ENCODE measurements at regions not wholly inside any gene's neighbourhood (a gene's known extent, or its start where the extent isn't known, plus 50 kb on each side); places are given as distances from the start of the nearest gene placed in this dataset.

- H3K27ac Mint-ChIP-seq, result peak overlapping the region; percentile 98
- CTCF ChIA-PET, result interaction anchor here (0.6 to 3.3 kb wide), 3 partner anchors 10 to 57 kb away, joined by 5 to 21 read pairs (median 6); no protein-coding TSS in a partner anchor
- POLR2A ChIA-PET, result interaction anchor here (0.7 to 7.8 kb wide), 10 partner anchors 12 to 65 kb away, joined by 3 to 63 read pairs (median 4); no protein-coding TSS in a partner anchor
- no peaks in the 10 kb centered on the region for H3K9me3 Mint-ChIP-seq
- H3K4me1 Mint-ChIP-seq, result peaks cover 60% of the 10 kb centered on the region
- H3K36me3 Mint-ChIP-seq (ENCODE audit: low read depth), result peaks cover 2% of the 10 kb centered on the region
- H3K4me3 Mint-ChIP-seq, result peak overlapping the region; percentile 22
- DNase-seq, result no peak
- no peaks in the 10 kb centered on the region for H3K27me3 Mint-ChIP-seq
Observed at GRCh38 chr2:43159797-43160196, 66.6 kb downstream of the ZFP36L2 start.

- H3K9me3 Mint-ChIP-seq, result no peaks in the 10 kb centered on the region
- peak; percentile 77 for DNase-seq
- peaks cover 2% of the 10 kb centered on the region for H3K36me3 Mint-ChIP-seq (ENCODE audit: low read depth)
- H3K4me3 Mint-ChIP-seq, result peak overlapping the region; percentile 71
- peak overlapping the region; percentile 98 for H3K27ac Mint-ChIP-seq
- H3K27me3 Mint-ChIP-seq, result no peaks in the 10 kb centered on the region
- H3K4me1 Mint-ChIP-seq, result peaks cover 61% of the 10 kb centered on the region
- ChIA-PET POLR2A (interaction anchor here (0.6 to 7.8 kb wide), 11 partner anchors 9 to 69 kb away, joined by 3 to 63 read pairs (median 6); partner anchors contain the start of gene ZFP36L2), CTCF (interaction anchor here (0.8 to 1.0 kb wide), 2 partner anchors 10 to 12 kb away, joined by 3 to 4 read pairs; no protein-coding TSS in a partner anchor)
Observed at GRCh38 chr2:43158259-43158880, 68.0 kb downstream of the ZFP36L2 start.

GRCh38 chr2:43157506-43158246, 68.7 kb downstream of the ZFP36L2 start:
- Mint-ChIP-seq H3K27ac (peak overlapping the region; percentile 98), H3K4me3 (peak overlapping the region; percentile 71), H3K36me3 (ENCODE audit: low read depth) (peaks cover 2% of the 10 kb centered on the region), H3K4me1 (peaks cover 63% of the 10 kb centered on the region), H3K27me3 (no peaks in the 10 kb centered on the region), H3K9me3 (no peaks in the 10 kb centered on the region)
- ChIA-PET CTCF (interaction anchor here (0.8 to 1.0 kb wide), 2 partner anchors 11 to 12 kb away, joined by 3 to 4 read pairs; no protein-coding TSS in a partner anchor), POLR2A (interaction anchor here (0.6 to 7.8 kb wide), 11 partner anchors 8 to 69 kb away, joined by 3 to 63 read pairs (median 6); partner anchors contain the start of gene ZFP36L2)
- no peak for DNase-seq

- POLR2A ChIA-PET, result interaction anchor here (2.5 to 7.8 kb wide), 2 partner anchors 16 to 23 kb away, joined by 16 to 63 read pairs; no protein-coding TSS in a partner anchor
- CTCF ChIA-PET, result no interaction called here
- H3K27ac Mint-ChIP-seq, result no peak overlapping the region
- H3K9me3 Mint-ChIP-seq, result no peaks in the 10 kb centered on the region
- H3K27me3 Mint-ChIP-seq, result no peaks in the 10 kb centered on the region
- H3K4me1 Mint-ChIP-seq, result peaks cover 60% of the 10 kb centered on the region
- no peak overlapping the region for H3K4me3 Mint-ChIP-seq
- DNase-seq, result no peak
- peaks cover 2% of the 10 kb centered on the region for H3K36me3 Mint-ChIP-seq (ENCODE audit: low read depth)
Observed at GRCh38 chr2:43155851-43156411, 70.5 kb downstream of the ZFP36L2 start.

- Mint-ChIP-seq H3K4me3 (no peak overlapping the region), H3K4me1 (peaks cover 57% of the 10 kb centered on the region), H3K36me3 (ENCODE audit: low read depth) (peaks cover 3% of the 10 kb centered on the region), H3K9me3 (no peaks in the 10 kb centered on the region), H3K27me3 (no peaks in the 10 kb centered on the region), H3K27ac (no peak overlapping the region)
- DNase-seq, result no peak
- POLR2A ChIA-PET, result interaction anchor here (0.9 to 1.1 kb wide), 2 partner anchors 18 to 21 kb away, joined by 3 read pairs; no protein-coding TSS in a partner anchor
- CTCF ChIA-PET, result no interaction called here
Observed at GRCh38 chr2:43154685-43155084, 71.7 kb downstream of the ZFP36L2 start.

GRCh38 chr2:43152741-43153647, 73.4 kb downstream of the ZFP36L2 start:
- H3K4me3 Mint-ChIP-seq, result no peak overlapping the region
- ChIA-PET CTCF (no interaction called here), POLR2A (interaction anchor here (0.6 to 1.3 kb wide), 3 partner anchors 13 to 69 kb away, joined by 3 to 5 read pairs (median 4); no protein-coding TSS in a partner anchor)
- no peak overlapping the region for H3K27ac Mint-ChIP-seq
- no peak for DNase-seq
- no peaks in the 10 kb centered on the region for H3K27me3 Mint-ChIP-seq
- H3K9me3 Mint-ChIP-seq, result no peaks in the 10 kb centered on the region
- H3K4me1 Mint-ChIP-seq, result peaks cover 55% of the 10 kb centered on the region
- H3K36me3 Mint-ChIP-seq (ENCODE audit: low read depth), result peaks cover 3% of the 10 kb centered on the region

- Mint-ChIP-seq H3K27me3 (no peaks in the 10 kb centered on the region), H3K9me3 (no peaks in the 10 kb centered on the region), H3K4me3 (no peak overlapping the region), H3K27ac (no peak overlapping the region), H3K4me1 (peaks cover 54% of the 10 kb centered on the region), H3K36me3 (ENCODE audit: low read depth) (peaks cover 3% of the 10 kb centered on the region)
- ChIA-PET POLR2A (interaction anchor here (0.6 to 1.3 kb wide), 4 partner anchors 12 to 70 kb away, joined by 3 to 5 read pairs (median 4); no protein-coding TSS in a partner anchor), CTCF (no interaction called here)
- no peak for DNase-seq
Observed at GRCh38 chr2:43152186-43152585, 74.2 kb downstream of the ZFP36L2 start.

GRCh38 chr2:43149482-43150107, 76.8 kb downstream of the ZFP36L2 start:
- DNase-seq, result peak; percentile 64
- POLR2A ChIA-PET, result interaction anchor here (1.0 to 6.0 kb wide), 11 partner anchors 8 to 77 kb away, joined by 3 to 42 read pairs (median 4); partner anchors contain the start of gene ZFP36L2
- peak overlapping the region; percentile 30 for H3K4me3 Mint-ChIP-seq
- H3K4me1 Mint-ChIP-seq, result peaks cover 48% of the 10 kb centered on the region
- H3K27ac Mint-ChIP-seq, result peak overlapping the region; percentile 61
- CTCF ChIA-PET, result interaction anchor here (0.9 to 1.7 kb wide), 8 partner anchors 10 to 79 kb away, joined by 3 to 15 read pairs (median 5); no protein-coding TSS in a partner anchor
- peaks cover 3% of the 10 kb centered on the region for H3K36me3 Mint-ChIP-seq (ENCODE audit: low read depth)
- no peaks in the 10 kb centered on the region for H3K9me3 Mint-ChIP-seq
- H3K27me3 Mint-ChIP-seq, result no peaks in the 10 kb centered on the region

- Mint-ChIP-seq H3K9me3 (no peaks in the 10 kb centered on the region), H3K4me1 (peaks cover 56% of the 10 kb centered on the region), H3K27ac (no peak overlapping the region), H3K36me3 (ENCODE audit: low read depth) (peaks cover 3% of the 10 kb centered on the region), H3K4me3 (no peak overlapping the region), H3K27me3 (no peaks in the 10 kb centered on the region)
- DNase-seq, result no peak
- POLR2A ChIA-PET, result interaction anchor here (6.0 kb wide), 1 partner anchor 12 kb away, joined by 42 read pairs; no protein-coding TSS in a partner anchor
- CTCF ChIA-PET, result no interaction called here
Observed at GRCh38 chr2:43146083-43146482, 80.3 kb downstream of the ZFP36L2 start.

- Mint-ChIP-seq H3K27me3 (no peaks in the 10 kb centered on the region), H3K27ac (peak overlapping the region; percentile 42), H3K36me3 (ENCODE audit: low read depth) (peaks cover 9% of the 10 kb centered on the region), H3K4me1 (peaks cover 58% of the 10 kb centered on the region), H3K9me3 (no peaks in the 10 kb centered on the region), H3K4me3 (no peak overlapping the region)
- DNase-seq, result no peak
- ChIA-PET CTCF (no interaction called here), POLR2A (interaction anchor here (1.3 to 1.9 kb wide), 2 partner anchors 74 to 77 kb away, joined by 4 to 5 read pairs; no protein-coding TSS in a partner anchor)
Observed at GRCh38 chr2:43144263-43144662, 82.1 kb downstream of the ZFP36L2 start.

GRCh38 chr2:43143756-43144155, 82.7 kb downstream of the ZFP36L2 start:
- H3K4me3 Mint-ChIP-seq, result no peak overlapping the region
- DNase-seq, result no peak
- no peaks in the 10 kb centered on the region for H3K27me3 Mint-ChIP-seq
- POLR2A ChIA-PET, result interaction anchor here (1.3 to 1.9 kb wide), 2 partner anchors 75 to 78 kb away, joined by 4 to 5 read pairs; no protein-coding TSS in a partner anchor
- no peak overlapping the region for H3K27ac Mint-ChIP-seq
- H3K36me3 Mint-ChIP-seq (ENCODE audit: low read depth), result peaks cover 10% of the 10 kb centered on the region
- peaks cover 55% of the 10 kb centered on the region for H3K4me1 Mint-ChIP-seq
- CTCF ChIA-PET, result no interaction called here
- no peaks in the 10 kb centered on the region for H3K9me3 Mint-ChIP-seq

Data from activated CD4-positive, alpha-beta memory T cell treated with anti-CD3 and anti-CD28 coated beads, Interleukin-2, amount 10 ng/mL, durations not matched to agents 7 days and 5 days (primary cell).